Skeletal muscle tissue (tissue), 3 donors: ENCODE measurements at regions not wholly inside any gene's neighbourhood (a gene's known extent, or its start where the extent isn't known, plus 50 kb on each side); places are given as distances from the start of the nearest gene placed in this dataset.
"Not testable (repeated sequence)": the region's sequence is repeated elsewhere in the genome, so short reads cannot be mapped to it uniquely, and the experiment has no call there.

Experiments used
- H3K27ac ChIP-seq: one replicate; pipeline ENCODE4 v1.7.0; 2013; ENCODE audit warnings: mild to moderate bottlenecking, low read depth, low read length, inconsistent platforms
- H3K27me3 ChIP-seq, 3 donors: one replicate each; pipeline ENCODE4 v1.7.0; 2013; ENCODE audit warnings: low read length in 3 of 3; ENCODE audit not compliant: control insufficient read depth in 3 of 3, insufficient read depth in 3 of 3
- H3K36me3 ChIP-seq, 3 donors: one replicate each; pipeline ENCODE4 v1.7.0; 2013; ENCODE audit warnings: low read length in 3 of 3; ENCODE audit not compliant: control insufficient read depth in 3 of 3, insufficient read depth in 3 of 3
- H3K4me1 ChIP-seq, 3 donors: one replicate each; pipeline ENCODE4 v1.7.0; 2013; ENCODE audit warnings: low read length in 3 of 3, mild to moderate bottlenecking in 3 of 3; ENCODE audit not compliant: control insufficient read depth in 3 of 3, insufficient read depth in 3 of 3
- H3K4me3 ChIP-seq, 3 donors: one replicate each; pipeline ENCODE4 v1.7.0; 2013; ENCODE audit warnings: low read length in 3 of 3
- H3K9ac ChIP-seq, 3 donors: one replicate each; pipeline ENCODE4 v1.7.0; 2013; ENCODE audit warnings: low read length in 3 of 3, mild to moderate bottlenecking in 3 of 3, moderate library complexity in 2 of 3, low read depth in 1 of 3
- H3K9me3 ChIP-seq, 3 donors: one replicate each; pipeline ENCODE4 v1.7.0; 2013; ENCODE audit warnings: low read length in 3 of 3; ENCODE audit not compliant: control insufficient read depth in 3 of 3
- donor health status: Osteomylitis.

GRCh38 chr6:156199182-156199581 is 578.0 kb upstream of the ARID1B start:
- no peaks in the 10 kb centered on the region for H3K4me1 ChIP-seq
- H3K9me3 ChIP-seq, result peaks cover 0 to 2% (median 0%) of the 10 kb centered on the region in 3 donors
- no peaks in the 10 kb centered on the region for H3K27me3 ChIP-seq
- no peaks in the 10 kb centered on the region for H3K36me3 ChIP-seq
- H3K27ac ChIP-seq, result no peak overlapping the region
- no peak overlapping the region for H3K4me3 ChIP-seq
- no peak overlapping the region for H3K9ac ChIP-seq

GRCh38 chr6:156197513-156197912 is 579.7 kb upstream of the ARID1B start:
- Histone ChIP-seq H3K4me3 (no peak overlapping the region), H3K9ac (no peak overlapping the region), H3K9me3 (peaks cover 0 to 2% (median 0%) of the 10 kb centered on the region in 3 donors), H3K27ac (no peak overlapping the region), H3K4me1 (no peaks in the 10 kb centered on the region), H3K36me3 (no peaks in the 10 kb centered on the region), H3K27me3 (no peaks in the 10 kb centered on the region)

DNA sequence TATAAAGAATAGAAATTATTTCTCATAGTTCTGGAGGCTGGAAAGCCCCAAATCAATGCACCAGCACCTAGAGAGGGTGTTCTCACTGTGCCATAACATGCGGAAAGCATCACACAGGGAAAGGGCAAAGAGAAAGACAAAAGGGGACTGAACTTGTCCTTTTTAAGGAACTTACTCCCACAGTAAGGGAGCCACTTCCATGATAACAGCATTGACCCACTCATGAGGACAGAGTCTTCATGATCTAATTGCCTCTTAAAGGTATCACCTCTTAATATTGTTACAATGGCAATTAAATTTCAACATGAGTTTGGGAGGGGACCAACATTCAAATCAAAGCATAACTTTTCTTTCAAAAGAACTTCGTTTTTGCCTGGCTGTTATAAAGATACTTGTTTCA is 582.2 kb upstream of the ARID1B start:
- no peak overlapping the region for H3K4me3 ChIP-seq
- H3K4me1 ChIP-seq, result no peaks in the 10 kb centered on the region
- H3K9me3 ChIP-seq, result peaks cover 0 to 2% (median 0%) of the 10 kb centered on the region in 3 donors
- no peaks in the 10 kb centered on the region for H3K27me3 ChIP-seq
- H3K9ac ChIP-seq, result no peak overlapping the region
- H3K27ac ChIP-seq, result no peak overlapping the region
- H3K36me3 ChIP-seq, result no peaks in the 10 kb centered on the region

- H3K9me3 ChIP-seq, result peaks cover 0 to 2% (median 0%) of the 10 kb centered on the region in 3 donors
- H3K4me3 ChIP-seq, result no peak overlapping the region
- no peaks in the 10 kb centered on the region for H3K36me3 ChIP-seq
- H3K27me3 ChIP-seq, result no peaks in the 10 kb centered on the region
- H3K27ac ChIP-seq, result no peak overlapping the region
- H3K9ac ChIP-seq, result no peak overlapping the region
- no peaks in the 10 kb centered on the region for H3K4me1 ChIP-seq
These were observed 583.8 kb upstream of the ARID1B start for GRCh38 chr6:156193381-156193780.

- Histone ChIP-seq H3K4me1 (no peaks in the 10 kb centered on the region), H3K27ac (no peak overlapping the region), H3K9me3 (peaks cover 0 to 2% (median 0%) of the 10 kb centered on the region in 3 donors), H3K36me3 (no peaks in the 10 kb centered on the region), H3K9ac (no peak overlapping the region), H3K27me3 (no peaks in the 10 kb centered on the region), H3K4me3 (no peak overlapping the region)
These were observed 585.3 kb upstream of the ARID1B start for GRCh38 chr6:156191895-156192294.

DNA sequence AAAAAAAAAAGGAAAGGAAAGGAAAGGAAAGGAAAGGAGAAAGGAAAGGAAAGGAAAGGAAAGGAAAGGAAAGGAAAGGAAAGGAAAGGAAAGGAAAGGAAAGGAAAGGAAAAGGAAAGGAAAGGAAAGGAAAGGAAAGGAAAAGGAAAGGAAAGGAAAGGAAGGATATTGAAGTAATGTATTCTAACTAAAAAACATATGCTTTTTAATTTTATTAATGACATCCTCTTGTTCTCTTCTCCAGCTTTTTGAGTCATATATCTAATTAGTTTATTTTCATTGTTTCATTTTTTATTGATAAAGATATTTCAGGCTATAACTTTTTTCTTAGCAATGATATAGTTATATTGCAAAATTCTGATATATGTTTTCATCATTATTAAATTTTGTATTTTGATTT is 585.8 kb upstream of the ARID1B start:
- not testable (repeated sequence) for H3K27ac ChIP-seq, H3K36me3 ChIP-seq, H3K9ac ChIP-seq, H3K27me3 ChIP-seq, H3K9me3 ChIP-seq, H3K4me1 ChIP-seq, H3K4me3 ChIP-seq

DNA sequence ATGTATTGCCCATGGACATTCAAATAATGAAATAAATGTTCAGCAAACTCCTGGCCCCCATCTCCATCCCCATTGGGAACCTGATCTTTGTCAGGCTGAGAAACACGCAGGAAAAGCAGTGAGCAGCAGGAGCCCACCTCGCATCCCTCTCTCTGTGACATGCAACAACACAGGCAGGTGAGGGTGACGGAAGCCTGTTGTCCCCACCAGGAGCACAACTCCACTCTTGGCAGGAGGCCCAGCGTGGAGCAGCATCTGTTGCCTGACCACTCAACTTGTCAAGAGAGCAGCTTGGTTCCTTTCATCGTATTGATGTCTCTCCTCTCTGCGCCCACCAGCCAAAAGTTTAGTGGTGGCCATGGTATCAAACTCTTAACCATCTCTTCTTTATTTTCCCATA is 586.9 kb upstream of the ARID1B start:
- peaks cover 0 to 2% (median 0%) of the 10 kb centered on the region in 3 donors for H3K9me3 ChIP-seq
- H3K9ac ChIP-seq, result no peak overlapping the region
- H3K27me3 ChIP-seq, result no peaks in the 10 kb centered on the region
- no peak overlapping the region for H3K4me3 ChIP-seq
- no peak overlapping the region for H3K27ac ChIP-seq
- no peaks in the 10 kb centered on the region for H3K4me1 ChIP-seq
- H3K36me3 ChIP-seq, result no peaks in the 10 kb centered on the region

- no peak overlapping the region for H3K4me3 ChIP-seq
- H3K27me3 ChIP-seq, result no peaks in the 10 kb centered on the region
- no peaks in the 10 kb centered on the region for H3K36me3 ChIP-seq
- no peak overlapping the region for H3K27ac ChIP-seq
- H3K4me1 ChIP-seq, result no peaks in the 10 kb centered on the region
- no peak overlapping the region for H3K9ac ChIP-seq
- H3K9me3 ChIP-seq, result no peaks in the 10 kb centered on the region
These were observed 587.5 kb upstream of the ARID1B start for GRCh38 chr6:156189714-156190113.

DNA sequence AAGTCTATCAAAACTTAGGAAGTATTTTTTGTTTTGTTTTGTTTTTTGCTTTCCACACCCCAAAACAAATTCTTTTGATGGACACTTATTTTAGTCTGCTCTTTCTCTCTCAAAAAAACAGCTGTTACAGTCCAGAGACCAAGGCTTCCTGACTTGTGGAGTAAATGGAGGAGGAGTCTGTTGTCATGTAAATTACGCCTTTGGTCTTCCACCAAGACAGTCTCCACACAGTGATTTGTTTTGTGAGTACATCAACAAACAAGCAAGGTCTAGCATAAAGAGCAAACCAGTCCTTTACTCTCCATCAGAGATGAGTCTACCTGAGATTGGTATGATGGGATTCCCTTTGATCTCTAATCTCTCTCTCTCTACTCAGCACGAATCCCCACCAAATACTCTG is 588.0 kb upstream of the ARID1B start:
- Histone ChIP-seq H3K9ac (no peak overlapping the region), H3K4me1 (no peaks in the 10 kb centered on the region), H3K9me3 (no peaks in the 10 kb centered on the region), H3K27ac (no peak overlapping the region), H3K36me3 (no peaks in the 10 kb centered on the region), H3K27me3 (no peaks in the 10 kb centered on the region), H3K4me3 (no peak overlapping the region)

DNA sequence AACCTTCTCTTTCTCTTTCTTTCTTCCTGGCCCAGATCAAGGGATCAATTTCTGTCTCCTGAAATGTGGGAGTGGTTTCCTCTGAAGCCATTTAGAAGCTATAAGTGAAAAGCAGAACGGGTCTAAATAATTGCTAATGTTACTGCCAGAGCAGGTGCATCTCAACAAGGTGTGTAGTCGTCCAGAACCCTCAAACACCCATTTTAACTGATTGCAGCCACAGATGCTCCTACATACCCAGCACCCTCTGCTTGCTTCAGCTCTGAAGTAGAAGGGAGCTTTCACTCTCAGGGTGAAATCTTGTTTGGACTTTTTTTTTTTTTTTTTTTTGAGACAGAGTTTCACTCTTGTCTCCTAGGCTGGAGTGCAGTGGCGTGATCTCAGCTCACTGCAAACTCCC is 592.1 kb upstream of the ARID1B start:
- Histone ChIP-seq H3K36me3 (no peaks in the 10 kb centered on the region), H3K9ac (no peak overlapping the region), H3K27me3 (no peaks in the 10 kb centered on the region), H3K9me3 (no peaks in the 10 kb centered on the region), H3K4me3 (no peak overlapping the region), H3K4me1 (no peaks in the 10 kb centered on the region), H3K27ac (no peak overlapping the region)

GRCh38 chr6:156183678-156184077 is 593.5 kb upstream of the ARID1B start:
- Histone ChIP-seq H3K36me3 (no peaks in the 10 kb centered on the region), H3K27ac (no peak overlapping the region), H3K9ac (no peak overlapping the region), H3K4me1 (no peaks in the 10 kb centered on the region), H3K4me3 (no peak overlapping the region), H3K9me3 (no peaks in the 10 kb centered on the region), H3K27me3 (no peaks in the 10 kb centered on the region)
